Fibroblast of pulmonary artery (primary cell): ENCODE measurements at regions not wholly inside any gene's neighbourhood (a gene's known extent, or its start where the extent isn't known, plus 50 kb on each side); places are given as distances from the start of the nearest gene placed in this dataset.

Experiments
- DNase-seq: peaks from one replicate; pipeline ENCODE4 v3.0.0-alpha.2; 2010; ENCODE audit warnings: low read depth
- H3K4me3 ChIP-seq: replicated peaks from 2 replicates; pipeline ENCODE4 v1.5.1; 2011; ENCODE audit warnings: low read depth, mild to moderate bottlenecking, control low read depth, low read length, moderate library complexity
- CTCF ChIP-seq: IDR thresholded peaks from 2 replicates; pipeline ENCODE4 v1.5.1; 2011; ENCODE audit warnings: mild to moderate bottlenecking, control low read depth, low read length, inconsistent platforms; ENCODE audit errors: missing control alignments

DNA sequence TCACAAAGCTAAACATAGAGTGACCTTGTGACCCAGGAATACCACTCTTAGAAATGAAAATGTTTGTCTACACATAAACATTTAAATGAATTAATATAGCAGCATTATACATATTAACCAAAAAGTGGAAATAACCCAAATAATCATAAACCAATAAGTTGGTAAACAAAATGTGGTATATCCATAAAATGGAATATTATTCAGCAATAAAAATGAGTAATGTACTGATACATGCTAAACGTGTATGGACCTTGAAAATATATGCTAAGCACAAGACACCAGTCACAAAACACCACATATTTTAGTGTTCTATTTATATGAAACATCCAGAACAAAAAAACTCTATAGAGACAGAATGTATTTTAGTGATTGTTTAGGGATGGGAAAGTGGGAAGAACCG is 68.9 kb upstream of the FUT9 start:
- no peak overlapping the region for H3K4me3 ChIP-seq
- DNase-seq: no peak
- TF ChIP-seq CTCF: no peak

GRCh38 chr6:95948324-95948723 is 67.5 kb upstream of the FUT9 start:
- DNase-seq: no peak
- no peak overlapping the region for H3K4me3 ChIP-seq
- no peak for TF ChIP-seq CTCF

GRCh38 chr6:95949985-95950384 is 65.8 kb upstream of the FUT9 start:
- TF ChIP-seq CTCF: no peak
- no peak for DNase-seq
- H3K4me3 ChIP-seq: no peak overlapping the region

DNA sequence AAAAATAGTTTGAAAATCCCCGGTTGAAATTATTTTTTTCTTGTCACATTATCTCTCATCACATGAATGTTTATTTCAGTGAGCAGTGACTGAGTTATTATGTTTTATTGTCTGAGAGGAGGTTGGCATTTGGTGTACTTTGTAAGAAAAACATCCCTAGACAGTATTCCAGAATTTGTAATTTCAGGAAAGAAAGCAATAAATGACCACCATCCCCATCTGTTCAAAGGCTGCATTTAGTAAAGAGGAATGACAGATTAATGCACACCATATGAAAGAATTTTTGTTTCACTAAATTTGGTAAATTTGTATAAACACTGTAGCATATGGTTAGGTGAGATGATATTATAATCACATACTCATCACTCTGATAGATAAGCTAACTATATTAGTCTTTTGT is 57.1 kb upstream of the FUT9 start:
- DNase-seq: no peak
- no peak overlapping the region for H3K4me3 ChIP-seq
- TF ChIP-seq CTCF: no peak

DNA sequence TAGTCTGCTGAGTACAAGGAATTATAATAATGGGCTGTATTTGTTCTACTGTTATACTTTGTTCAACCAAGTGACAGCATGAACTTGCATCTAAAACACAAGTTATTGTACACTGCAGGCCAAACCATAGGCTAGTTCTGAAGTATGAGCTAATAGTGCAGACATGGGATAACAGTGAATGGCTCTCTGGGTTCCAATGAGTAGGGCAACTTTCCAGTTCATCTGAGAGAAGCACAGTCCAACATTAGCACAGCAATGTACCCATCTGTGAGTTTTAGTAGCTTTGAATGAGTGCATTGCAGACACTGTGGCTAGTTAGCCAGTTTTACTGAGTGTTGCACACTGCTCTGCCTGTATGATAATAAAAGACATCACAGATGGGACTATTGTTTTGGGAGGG is 56.5 kb upstream of the FUT9 start:
- TF ChIP-seq CTCF: no peak

More for the DNA sequence above, 56.5 kb upstream of the FUT9 start:
- DNase-seq: no peak
- H3K4me3 ChIP-seq: no peak overlapping the region
